ENCODE measurements at regions not wholly inside any gene's neighbourhood (a gene's known extent, or its start where the extent isn't known, plus 50 kb on each side); places are given as distances from the start of the nearest gene placed in this dataset.
"Not testable (repeated sequence)": the region's sequence is repeated elsewhere in the genome, so short reads cannot be mapped to it uniquely, and the experiment has no call there.

DNA sequence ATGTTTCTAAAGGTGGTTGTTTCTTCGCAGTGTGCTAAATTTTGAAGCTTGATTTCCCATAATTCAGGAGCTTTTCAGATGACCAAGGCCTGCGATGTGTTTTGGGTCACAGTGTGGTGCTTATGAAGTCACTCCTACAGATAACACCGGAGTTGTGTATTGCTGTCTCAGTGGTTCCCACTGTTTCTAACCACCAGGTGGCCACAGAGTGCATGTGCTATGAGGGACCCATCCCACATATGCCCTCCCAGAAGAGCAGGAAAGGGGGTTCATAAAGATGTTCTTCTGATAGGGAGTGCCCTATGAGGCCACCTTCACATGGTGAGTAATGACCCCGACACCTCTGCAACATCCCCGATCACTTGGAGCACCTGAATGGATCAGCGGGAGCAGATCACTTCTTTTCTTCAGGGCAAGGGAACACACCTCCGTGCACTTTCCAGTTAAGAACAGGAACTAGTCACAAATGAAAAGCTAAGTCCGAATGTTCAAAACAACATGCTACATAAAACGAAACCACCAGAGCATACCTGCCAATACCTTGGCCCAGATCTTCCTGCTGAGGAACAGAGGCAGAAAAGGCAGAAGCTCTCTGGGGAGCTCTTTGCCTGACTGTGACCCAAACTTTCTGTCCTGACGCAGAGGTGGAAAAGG is 262.1 kb downstream of the FAM72C start:
- not testable (repeated sequence) for DNase-seq (ENCODE audit: low read depth in 3 of 3, low spot score in 2 of 3)

DNA sequence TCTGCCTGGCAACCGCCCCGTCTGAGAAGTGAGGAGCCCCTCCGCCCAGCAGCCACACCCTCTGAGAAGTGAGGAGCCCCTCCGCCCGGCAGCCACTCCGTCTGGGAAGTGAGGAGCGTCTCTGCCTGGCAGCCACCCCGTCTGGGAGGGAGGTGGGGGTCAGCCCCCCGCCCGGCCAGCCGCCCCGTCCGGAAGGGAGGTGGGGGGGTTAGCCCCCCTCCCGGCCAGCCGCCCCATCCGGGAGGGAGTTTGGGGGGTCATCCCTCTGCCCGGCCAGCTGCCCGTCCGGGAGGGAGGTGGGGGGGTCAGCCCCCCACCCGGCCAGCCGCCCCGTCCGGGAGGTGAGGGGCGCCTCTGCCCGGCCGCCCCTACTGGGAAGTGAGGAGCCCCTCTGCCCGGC is 269.0 kb downstream of the FAM72C start:
- not testable (repeated sequence) for DNase-seq (ENCODE audit: low read depth in 3 of 3, low spot score in 2 of 3)

DNA sequence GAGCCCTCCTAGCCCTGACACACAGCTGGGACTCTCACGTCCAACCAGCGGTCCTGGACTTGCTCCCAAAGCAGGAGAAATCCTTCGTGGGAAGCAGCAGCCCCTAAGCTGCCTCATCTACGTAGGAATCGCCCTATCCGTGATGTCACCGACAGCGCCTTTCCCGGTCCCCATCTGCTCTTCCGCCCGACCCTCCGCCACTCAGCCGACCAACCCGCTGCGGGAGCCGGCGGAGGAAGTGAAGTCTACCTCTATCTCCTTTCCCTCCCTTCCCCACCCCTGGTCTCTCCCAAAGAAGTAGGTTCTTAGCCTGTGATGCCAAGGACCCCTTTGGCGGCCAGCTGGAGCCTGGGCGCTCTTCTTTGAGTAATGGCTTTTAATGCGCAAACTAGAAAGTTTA is 272.1 kb downstream of the FAM72C start:
- no peak for DNase-seq (ENCODE audit: low read depth in 3 of 3, low spot score in 2 of 3)

DNA sequence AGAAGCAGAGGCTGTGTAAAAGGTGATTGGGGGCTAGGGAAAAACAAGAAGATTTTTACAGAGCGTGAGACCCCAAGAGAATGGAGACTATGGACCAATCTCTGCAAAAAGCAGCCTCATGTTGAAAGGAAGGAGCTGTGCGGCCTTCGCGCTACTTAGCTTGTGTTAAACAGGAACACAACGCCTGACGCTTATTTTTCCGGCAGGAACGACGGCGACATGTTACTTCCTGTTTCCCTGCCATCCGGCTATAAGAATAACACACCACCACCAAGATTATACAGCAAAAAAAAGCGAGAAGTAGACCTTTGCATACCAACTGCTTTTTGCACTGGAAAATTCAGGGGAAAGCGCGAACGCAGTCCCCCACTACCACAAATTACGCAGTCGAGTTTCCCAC is 272.7 kb downstream of the FAM72C start:
- DNase-seq (ENCODE audit: low read depth in 3 of 3, low spot score in 2 of 3): no peak

DNA sequence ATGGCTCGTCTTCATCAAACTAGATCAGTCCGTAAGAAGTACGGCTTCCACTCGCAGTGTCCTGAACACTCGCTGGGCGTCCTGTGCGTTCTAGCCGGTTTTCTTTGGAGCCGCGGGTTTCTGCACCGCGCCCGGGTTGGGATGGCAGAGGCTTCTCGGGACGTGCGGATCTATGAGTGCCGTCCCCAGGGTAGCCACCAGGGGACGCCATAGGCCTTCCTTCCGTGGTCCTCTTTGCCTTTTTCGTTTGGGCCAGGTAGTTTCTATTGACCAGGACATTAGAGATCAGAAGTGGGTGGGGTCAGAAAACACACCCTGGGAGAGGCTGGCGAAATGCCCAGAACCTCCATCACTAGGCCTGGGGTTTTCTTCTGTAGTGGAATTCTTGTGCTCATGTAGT is 273.8 kb downstream of the FAM72C start:
- DNase-seq (ENCODE audit: low read depth in 3 of 3, low spot score in 2 of 3): no peak

DNA sequence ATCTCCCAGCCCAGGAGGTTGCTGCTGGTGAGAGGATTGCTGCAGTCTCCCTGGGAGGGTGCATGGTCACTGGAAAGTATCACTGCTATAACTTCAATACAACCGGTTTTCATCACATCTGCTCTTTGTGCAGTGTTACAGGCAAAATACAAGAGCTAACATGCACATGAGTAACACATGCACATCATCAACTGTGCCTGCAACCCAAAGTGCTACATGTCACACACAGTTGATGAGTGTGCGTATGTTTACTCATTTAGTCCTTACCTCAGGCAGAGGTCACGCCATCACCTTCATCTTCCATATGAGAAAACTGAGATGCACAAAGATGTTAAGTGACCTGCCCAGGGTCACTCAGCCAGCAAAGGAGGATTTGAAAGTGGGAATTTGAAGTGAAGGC is 277.7 kb downstream of the FAM72C start:
- DNase-seq (ENCODE audit: low read depth in 3 of 3, low spot score in 2 of 3): no peak

DNA sequence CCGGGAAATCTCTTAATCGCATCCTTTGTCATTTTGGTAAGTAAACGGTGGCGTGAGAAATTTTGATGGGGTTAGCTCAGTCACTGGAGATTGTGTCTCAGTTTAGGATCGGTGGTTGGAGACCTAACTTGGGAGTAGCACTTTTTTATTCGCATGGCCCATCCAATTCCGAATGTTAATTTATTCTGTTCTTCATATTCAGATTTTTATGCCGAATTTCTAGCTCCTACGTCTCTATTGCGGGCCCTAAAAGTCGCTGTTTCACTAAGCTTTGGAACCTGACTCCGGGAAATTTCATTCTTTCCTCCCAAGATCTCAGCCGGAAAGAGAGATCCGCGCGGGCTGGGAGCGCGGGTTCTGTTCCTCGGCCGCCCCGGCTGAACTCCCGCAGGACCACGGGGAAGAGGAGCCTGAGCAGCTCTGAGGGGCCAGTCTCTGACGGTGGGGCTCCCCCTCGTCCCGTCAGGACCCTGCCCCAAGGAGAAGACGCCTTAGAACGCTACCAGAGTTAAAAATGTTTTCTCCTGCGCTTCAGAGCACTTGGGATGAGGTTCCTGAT is 279.7 kb downstream of the FAM72C start:
- no peak for DNase-seq (ENCODE audit: low read depth in 3 of 3, low spot score in 2 of 3)

DNA sequence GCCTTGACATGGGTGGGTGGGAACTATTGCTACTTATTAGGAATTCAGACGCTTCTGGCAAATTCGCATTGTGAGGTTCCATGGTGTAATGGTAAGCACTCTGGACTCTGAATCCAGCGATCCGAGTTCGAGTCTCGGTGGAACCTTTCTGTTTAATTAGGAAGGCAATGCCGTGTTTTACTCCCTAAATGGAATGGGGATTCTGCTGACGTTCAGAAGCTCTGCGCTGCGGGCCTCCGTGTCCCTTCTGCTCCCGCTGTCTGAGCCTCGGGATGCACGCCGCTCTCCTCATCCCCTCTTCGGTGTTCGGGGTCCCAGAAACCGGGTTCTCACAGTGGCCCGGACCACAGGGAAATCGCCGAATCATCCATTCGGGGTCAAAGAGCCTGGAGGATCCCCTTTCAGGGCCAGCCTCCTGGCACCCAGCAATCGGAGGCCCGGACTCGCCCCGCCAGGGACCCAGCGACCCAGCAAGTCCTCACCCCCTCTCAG is 280.3 kb downstream of the FAM72C start:
- DNase-seq (ENCODE audit: low read depth in 3 of 3, low spot score in 2 of 3): no peak

DNA sequence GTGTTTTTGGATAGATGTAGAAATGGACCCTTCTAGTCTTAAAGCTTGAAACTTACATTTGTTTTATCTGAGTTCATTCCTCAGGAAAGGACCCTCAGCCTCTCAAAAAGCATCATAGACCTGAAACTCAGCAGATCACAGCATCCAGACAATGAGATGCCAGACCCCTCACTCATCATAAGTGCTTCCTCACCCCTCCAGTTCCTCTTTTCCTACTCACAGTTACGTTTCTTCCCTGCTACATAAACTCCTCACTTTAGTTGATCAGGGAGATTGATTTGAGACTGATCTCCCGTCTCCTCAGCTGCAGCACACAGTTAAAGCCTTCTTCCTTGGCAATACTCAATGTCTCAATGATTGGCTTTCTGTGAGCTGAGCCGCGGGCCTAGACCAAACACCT is 282.0 kb downstream of the FAM72C start:
- no peak for DNase-seq (ENCODE audit: low read depth in 3 of 3, low spot score in 2 of 3)

DNA sequence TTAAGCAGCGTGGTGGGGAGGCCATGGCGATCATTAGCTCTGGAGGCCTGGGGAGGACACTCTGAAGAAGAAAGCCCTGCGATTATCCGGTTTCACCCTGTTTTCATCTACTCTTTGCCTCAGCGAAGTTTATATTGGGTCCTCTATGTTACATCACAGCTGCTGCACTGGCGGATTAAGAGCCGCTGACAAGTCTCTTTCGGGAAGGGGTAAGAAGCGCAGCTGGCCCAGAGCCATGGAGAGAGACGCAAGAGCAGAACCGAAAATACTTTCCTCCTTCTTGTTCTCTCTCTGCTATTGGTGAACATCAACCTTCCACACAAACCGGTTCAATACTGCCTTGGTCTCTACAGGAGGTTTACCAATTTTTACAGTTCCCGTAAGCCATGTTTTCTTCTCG is 291.5 kb downstream of the FAM72C start:
- no peak for DNase-seq (ENCODE audit: low read depth in 3 of 3, low spot score in 2 of 3)

DNA sequence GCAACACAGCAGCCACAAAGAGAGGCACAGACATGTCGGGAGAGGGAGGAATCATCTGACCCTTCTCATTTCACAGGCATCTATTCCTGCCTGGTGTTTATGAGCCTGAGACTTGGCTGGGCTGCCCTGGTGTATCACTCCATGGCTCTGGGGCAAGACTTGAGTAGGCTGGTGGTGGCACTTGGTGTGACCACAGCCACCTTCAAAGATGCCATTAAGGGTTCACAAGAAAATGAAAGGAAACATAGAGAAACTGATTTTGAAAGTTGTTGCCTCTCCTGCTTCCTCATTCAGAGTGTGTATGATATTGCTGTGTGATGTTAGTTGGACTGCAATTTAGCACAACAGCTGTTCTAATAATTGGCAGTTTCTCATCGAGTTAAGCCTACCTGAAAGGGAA is 298.8 kb downstream of the FAM72C start:
- DNase-seq (ENCODE audit: low read depth in 3 of 3, low spot score in 2 of 3): no peak

DNA sequence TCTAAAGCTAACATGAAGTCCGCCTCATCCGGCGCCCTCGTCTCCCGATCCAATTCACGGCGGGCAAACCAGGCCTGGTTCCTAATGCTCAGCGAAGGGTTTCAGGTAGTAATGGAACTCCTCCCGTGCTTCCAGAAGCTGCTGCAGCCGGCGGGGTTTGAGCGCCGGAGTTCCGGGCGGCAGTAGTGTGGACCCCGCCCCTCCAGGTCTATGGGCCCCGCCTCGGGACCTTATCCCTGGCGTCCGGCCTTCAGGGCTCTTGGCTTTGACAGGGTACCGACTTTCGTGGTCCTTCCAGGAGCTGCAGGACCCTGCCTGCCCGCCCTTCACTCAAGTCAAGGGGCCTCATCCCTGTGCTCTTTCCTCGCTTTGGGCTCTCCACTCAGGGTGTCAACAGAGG is 304.1 kb downstream of the FAM72C start:
- DNase-seq (ENCODE audit: low read depth in 3 of 3, low spot score in 2 of 3): no peak

DNA sequence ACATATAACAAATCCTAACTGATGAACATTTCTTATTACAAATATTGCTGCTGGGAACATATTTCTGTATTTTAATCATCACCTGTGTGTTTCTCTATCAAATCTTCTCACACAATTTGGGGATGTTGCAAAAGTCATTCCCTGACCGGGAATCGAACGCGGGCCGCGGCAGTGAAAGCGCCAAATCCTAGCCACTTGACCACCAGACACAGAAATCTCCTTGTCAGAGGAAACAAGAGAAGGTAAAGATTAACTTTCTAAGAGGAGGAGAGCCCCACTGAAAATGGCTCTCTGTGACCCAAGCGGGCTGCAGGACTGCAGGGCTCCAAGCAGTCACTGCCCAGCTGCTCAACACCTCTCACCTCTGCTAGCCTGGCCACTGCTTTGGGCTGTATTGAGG is 304.9 kb downstream of the FAM72C start:
- no peak for DNase-seq (ENCODE audit: low read depth in 3 of 3, low spot score in 2 of 3)

DNA sequence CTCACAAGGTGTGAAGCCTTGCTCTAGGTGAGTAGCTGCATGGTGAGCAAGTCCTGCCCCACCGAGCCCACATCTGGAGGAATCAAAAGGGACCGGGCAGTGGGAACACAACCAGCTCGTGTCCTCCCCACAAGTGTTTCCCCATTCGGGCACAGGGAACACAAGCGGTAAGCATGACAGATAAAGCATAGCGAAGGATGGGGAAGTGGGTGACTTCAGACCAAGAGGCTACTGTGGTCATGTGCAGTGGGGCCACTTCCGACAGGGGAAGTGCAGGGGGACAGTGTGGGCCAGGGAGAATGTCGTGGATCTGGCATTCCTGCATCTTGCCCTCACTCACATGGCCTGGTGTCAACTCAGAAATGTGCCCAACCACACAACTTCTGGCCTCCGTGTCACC is 306.2 kb downstream of the FAM72C start:
- no peak for DNase-seq (ENCODE audit: low read depth in 3 of 3, low spot score in 2 of 3)

DNA sequence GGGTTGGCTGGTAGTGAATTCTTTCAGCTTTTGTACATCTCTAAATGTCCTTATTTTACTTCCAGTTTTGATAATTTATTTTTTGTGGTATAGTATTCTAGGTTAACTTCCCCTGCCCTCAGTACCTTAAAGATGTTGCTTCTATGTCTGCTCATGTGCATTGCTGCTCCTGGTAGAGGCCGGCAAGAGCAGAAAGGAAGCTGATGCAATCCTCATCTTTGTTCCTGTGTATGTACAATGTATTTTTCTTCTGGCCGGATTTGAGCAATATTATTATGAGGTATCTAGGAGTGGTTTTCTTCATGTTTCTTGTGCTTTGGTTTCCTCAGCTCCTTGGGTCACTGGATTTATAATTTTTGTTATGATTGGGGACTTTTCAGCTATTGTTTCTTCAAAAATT is 308.7 kb downstream of the FAM72C start:
- DNase-seq (ENCODE audit: low read depth in 3 of 3, low spot score in 2 of 3): not testable (repeated sequence)

DNA sequence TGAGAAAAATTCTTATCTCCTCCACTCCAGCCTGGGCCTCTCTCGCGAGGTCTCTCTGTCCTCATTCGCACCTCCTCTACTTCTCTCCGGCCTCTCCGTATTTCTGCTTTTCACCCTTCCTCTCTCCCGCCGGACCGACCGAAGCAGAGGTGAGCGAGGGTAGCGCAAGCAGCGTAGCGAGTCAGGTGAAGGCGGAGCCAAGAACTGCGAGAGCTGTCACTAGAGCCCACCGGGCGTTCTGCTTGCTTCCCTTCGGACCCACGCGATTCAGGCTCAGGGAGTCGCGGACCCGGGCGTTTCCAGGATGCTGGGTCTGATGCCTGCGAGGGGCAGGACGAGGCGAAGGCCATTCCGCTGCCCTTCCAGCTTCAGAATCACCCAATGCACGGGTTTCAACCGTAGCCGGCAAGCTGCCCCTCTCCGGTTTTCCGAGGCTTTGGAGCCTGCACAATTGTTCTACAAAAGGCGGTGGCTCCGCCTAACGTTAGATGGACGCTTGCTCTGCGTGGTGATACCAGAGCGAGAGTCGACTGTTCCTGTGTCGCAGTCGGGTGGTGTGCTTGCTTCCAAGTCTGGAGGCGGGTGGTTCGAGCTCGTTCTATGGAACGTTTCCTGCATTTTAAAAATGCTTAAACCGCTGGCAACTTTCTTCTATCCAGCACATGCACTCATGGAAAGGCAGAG is 310.2 kb downstream of the FAM72C start:
- DNase-seq (ENCODE audit: low read depth in 3 of 3, low spot score in 2 of 3): no peak

DNA sequence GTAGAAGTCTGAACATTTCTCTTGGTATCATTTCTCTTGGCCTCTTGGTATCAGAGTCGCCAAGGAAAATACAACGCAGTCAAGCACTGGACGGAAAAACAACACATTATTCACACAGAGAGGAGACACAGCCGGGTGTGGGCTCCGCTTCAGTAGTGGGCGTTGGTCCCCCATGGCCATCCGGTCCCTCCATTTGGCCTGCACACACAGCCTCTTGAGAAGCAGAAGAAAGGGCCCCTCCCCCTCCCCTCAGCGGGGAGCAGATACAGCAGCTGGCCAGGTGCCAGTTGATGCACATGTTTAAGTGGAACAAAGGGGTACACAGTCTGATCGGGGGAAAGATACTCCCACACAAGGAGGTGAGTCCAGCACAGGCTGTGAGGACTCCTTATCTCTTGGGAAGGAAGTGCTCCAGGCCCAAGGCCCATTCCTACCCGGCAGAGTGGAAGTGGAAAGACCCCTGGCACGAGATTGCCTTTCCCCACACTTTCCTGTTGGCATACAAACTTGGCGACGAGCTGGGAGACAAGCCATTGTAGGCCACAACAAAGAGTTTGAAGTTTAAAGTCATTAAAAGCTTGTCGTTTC is 311.3 kb downstream of the FAM72C start:
- no peak for DNase-seq (ENCODE audit: low read depth in 3 of 3, low spot score in 2 of 3)

DNA sequence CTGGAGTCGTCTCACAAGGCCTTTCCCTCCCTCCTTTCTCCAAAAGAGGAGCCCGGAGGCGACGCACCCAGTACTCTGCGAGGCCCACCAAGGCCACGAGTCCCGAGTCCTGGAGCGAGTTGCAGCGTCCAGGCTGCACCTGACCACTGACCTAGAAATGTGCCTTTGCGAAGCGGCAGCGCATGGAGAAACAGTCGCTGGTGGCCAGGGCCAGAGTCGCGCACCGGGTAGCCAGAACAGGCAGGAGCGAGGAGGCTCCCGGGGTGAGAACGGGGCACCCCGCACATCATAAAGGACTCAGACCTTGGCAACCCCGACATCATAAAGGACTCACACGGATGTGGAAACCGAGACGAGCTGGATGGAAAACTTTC is 318.4 kb downstream of the FAM72C start:
- DNase-seq (ENCODE audit: low read depth in 3 of 3, low spot score in 2 of 3): no peak

DNA sequence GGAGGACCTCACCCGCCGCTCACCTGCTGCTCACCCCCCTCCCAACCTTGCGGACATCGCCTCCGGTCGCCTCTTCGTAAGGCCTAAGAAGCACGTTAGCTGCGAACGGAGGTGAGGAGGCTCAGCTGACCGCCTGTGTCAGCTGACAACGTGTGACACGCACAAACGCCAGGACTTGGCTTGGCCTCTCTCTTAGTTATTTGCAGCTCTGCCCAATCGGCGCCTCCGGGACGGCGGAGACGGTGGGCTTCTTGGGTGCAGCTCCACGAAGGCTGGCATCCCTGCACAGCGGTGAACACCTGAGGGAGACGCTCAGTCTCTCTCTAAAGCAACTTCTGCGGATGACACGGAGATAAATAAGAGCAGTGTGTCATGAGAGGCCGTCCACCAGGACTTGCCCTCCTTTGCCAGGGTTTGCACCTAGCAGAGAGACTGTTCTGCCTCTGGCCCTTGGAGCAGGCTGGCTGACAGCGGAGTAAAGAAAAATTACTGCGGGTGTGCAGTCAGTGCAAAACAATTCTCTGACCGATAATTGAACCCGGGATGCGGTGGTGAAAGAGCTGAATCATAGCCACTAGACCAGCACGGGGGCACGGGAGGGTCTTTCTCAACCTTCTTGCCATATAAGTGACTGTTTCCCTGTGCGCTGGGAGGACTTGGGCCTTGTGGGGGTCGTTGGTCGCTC is 318.9 kb downstream of the FAM72C start:
- no peak for DNase-seq (ENCODE audit: low read depth in 3 of 3, low spot score in 2 of 3)

DNA sequence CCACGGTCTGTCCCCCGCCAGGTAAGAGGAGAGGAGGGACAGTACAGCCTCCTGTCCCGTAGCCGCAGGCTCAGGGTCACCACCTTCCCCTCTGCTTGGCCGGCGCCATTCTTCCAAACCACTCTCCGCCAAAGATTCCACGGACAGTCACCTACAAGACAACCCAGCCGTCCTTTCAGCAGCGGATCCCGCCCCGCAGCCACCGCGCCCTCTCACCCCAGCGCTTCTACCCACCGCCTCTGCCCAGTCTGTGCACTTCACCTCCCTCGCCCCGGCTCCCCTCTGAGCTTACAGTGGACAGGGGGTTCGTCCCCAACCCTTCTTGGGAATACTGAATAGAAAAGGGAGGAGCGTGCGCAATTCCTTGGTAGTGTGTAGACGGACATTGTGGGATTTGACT is 319.6 kb downstream of the FAM72C start:
- DNase-seq (ENCODE audit: low read depth in 3 of 3, low spot score in 2 of 3): no peak

DNA sequence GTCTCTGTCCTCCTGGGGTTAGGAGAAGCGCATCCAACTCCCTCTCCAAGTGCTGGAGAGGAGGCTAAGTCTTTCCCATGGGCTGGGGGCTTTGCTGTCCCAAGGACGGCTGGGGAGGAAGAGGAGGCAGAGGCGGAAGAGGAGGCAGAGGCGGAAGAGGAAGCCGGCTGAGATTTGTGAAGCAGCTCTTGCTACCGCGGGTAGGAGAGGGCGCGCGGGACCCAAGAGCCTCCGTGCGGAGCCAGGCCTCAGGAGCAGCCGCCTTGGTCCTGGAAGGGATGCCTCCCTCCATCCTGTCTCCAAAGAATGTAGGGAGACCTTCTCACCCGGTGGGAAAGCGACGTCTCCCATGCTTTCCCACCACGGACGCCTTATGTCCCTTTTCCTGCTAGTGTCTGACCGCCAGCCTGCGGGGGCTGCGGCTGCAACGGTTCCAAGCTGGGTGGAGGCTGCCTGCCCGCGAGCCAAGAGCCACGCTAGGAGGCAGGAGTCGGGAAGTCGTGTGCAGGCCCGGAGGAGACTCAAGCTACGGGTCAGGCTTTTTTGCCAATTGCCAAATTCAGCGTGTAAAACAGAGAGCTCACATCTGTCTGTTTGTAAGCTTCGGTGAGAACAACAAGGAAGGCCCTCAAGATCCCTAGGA is 320.3 kb downstream of the FAM72C start:
- no peak for DNase-seq (ENCODE audit: low read depth in 3 of 3, low spot score in 2 of 3)
